T1000 (cell line): ENCODE measurements at regions not wholly inside any gene's neighbourhood (a gene's known extent, or its start where the extent isn't known, plus 50 kb on each side); places are given as distances from the start of the nearest gene placed in this dataset.
"Not testable (repeated sequence)": the region's sequence is repeated elsewhere in the genome, so short reads cannot be mapped to it uniquely, and the experiment has no call there.

ENCODE experiments used
- DNase-seq: peaks from one replicate; lab custom pipeline; 2025; ENCODE audit warnings: mixed read lengths; lab: John Stamatoyannopoulos, UW

GRCh38 chr12:114501474-114501807, 95.5 kb upstream of the TBX5 start:
- DNase-seq, result no peak

- DNase-seq, result no peak
Observed at GRCh38 chr12:114500775-114501473, 95.0 kb upstream of the TBX5 start.

- no peak for DNase-seq
Observed at GRCh38 chr12:114500131-114500530, 94.2 kb upstream of the TBX5 start.

GRCh38 chr12:114499338-114499737, 93.4 kb upstream of the TBX5 start:
- no peak for DNase-seq

GRCh38 chr12:114491916-114492315, 86.0 kb upstream of the TBX5 start:
- no peak for DNase-seq

GRCh38 chr12:114484822-114485459, 79.0 kb upstream of the TBX5 start:
- not testable (repeated sequence) for DNase-seq

- no peak for DNase-seq
Observed at GRCh38 chr12:114483996-114484395, 78.1 kb upstream of the TBX5 start.

GRCh38 chr12:114481200-114481535, 75.2 kb upstream of the TBX5 start:
- no peak for DNase-seq

- no peak for DNase-seq
Observed at GRCh38 chr12:114480337-114481199, 74.6 kb upstream of the TBX5 start.

GRCh38 chr12:114479831-114480230, 73.9 kb upstream of the TBX5 start:
- DNase-seq, result no peak

- no peak for DNase-seq
Observed at GRCh38 chr12:114478865-114479264, 72.9 kb upstream of the TBX5 start.

GRCh38 chr12:114477989-114478395, 72.0 kb upstream of the TBX5 start:
- DNase-seq, result no peak

- DNase-seq, result no peak
Observed at GRCh38 chr12:114476159-114476558, 70.2 kb upstream of the TBX5 start.

GRCh38 chr12:114473717-114474116, 67.8 kb upstream of the TBX5 start:
- DNase-seq, result no peak

- DNase-seq, result no peak
Observed at GRCh38 chr12:114473018-114473417, 67.1 kb upstream of the TBX5 start.

- no peak for DNase-seq
Observed at GRCh38 chr12:114457620-114458019, 51.7 kb upstream of the TBX5 start.
